NCI-H82 treated with DMSO at 0.1 percent for 48 hours (cell line): ENCODE measurements at regions not wholly inside any gene's neighbourhood (a gene's known extent, or its start where the extent isn't known, plus 50 kb on each side); places are given as distances from the start of the nearest gene placed in this dataset.

Source experiments
- DNase-seq: peaks from one replicate; lab custom pipeline; 2025; ENCODE audit not compliant: unreplicated experiment; lab: John Stamatoyannopoulos, UW

DNA sequence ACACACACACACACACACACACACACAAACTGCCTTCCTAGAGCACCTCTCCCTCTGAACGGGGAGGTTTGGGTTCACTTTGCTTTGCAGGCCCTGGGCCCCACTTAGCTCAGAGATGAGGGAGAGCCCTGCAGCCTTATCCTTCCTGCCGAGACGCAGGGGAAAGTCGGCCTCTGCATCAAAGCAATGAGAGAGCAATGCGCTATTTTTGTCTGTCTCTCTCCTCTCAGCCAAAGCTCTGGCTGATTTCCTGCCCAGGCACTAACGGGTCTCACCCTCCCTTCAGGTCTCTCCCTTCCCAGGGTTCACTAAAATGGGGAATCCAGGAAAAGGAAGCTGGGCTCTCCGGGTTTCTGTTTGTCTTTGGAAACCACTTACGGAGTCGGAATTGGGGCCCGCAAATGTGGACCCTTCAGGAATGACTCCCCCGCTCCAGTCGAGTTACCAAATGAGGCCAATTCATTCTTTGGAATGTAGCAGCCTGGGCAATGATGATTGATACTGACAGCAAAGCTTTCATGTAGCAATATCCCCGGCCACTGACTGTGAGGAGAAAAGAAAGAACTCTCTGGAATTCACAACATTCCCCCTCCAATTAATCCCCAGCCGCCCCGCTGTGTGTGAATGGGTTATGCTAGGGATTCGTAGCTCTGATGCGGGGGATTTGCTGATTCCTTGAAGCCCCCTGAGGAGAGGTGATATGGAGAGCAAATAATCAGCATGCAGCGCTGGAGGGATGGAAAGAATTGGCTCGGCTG, 61.5 kb upstream of the WLS start:
- DNase-seq: no peak

DNA sequence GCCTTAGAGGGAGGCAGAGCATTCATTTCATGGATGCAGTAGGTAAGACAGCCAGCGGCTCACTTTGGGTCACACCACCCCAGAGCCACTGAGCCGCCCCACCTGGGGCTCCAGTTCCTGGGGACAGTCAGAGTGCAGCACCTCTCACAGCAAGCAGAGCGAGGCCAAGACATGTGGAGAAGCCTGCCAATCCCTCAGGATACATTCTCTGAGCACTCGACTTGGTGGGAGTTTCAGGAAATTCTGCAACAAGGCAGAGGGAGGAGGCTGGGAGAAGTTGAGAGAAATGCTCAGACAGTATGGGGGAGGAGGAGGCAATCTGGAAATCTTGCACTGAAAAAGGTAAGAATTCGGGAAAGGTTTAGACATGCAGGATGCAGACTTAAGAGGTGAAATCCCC, 60.8 kb upstream of the WLS start:
- DNase-seq: no peak

DNA sequence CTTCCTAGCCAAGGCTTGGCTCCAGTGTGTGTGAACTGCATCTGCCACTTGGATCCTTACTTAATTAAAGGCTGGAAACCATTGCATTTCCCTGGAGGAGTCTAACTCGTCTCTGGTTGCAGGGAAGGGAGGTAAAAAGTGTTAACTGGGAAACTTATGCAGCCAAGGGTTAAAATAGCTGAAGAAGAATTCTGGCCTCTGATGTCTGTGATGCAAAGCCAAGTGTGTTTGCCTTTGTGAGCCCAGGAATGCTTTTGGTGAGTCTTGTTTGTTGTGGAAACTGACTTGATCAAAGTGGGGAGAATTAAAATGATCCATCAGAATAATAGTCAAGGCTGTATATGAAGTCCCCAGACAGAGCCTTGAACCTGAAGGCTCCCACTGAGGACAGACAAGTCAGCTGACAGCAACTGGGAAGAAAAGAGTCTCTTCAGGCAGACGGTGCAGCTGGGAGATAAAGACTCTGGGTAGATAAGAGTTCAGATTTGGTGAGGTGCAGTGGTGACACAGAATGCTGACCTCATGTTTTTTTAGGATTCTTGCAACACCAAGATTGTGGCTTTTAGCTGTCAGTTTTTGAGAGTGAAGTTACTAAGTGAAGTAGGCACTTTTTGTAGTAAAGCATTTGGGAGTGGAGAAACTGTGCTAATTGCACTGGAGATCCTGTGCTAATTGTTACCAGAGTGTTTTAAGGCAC, 59.5 kb upstream of the WLS start:
- DNase-seq: no peak

DNA sequence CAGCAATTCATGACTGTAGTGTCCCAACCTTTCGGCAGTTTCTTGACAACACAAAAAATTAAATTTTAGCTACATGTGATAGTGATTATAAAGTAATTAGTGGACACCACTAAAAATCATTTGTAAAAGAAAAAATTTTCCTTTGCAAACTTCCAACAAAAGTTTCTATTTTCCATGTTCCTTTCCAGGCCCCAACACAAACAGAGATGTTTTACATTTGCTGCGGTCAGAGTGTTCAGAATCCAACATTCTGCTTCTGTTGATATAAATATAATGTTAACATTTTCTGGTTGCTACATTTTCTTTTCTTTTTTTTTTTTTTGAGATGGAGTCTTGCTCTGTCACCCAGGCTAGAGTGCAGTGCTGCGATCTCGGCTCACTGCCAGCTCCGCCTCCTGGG, 54.9 kb upstream of the WLS start:
- no peak for DNase-seq

DNA sequence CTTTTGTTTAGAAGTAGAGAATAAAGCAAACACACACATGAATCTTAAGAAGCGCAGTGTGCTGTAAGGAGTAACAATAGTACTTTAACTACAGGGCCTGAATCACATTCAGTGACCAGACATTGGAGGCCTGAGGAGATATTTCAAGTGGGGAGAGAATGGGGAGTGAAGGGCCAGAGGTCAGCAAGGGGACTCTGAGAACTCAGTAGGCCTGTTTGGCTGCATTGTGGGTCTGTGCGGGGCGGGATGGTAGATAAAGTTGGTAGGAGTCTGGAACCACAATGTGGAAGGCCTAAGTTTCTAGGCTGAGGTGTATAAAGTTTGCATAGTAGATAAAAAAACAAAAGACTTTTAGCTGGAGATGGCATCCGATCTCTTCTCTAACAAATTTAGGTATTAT, 52.7 kb upstream of the WLS start:
- DNase-seq: no peak

DNA sequence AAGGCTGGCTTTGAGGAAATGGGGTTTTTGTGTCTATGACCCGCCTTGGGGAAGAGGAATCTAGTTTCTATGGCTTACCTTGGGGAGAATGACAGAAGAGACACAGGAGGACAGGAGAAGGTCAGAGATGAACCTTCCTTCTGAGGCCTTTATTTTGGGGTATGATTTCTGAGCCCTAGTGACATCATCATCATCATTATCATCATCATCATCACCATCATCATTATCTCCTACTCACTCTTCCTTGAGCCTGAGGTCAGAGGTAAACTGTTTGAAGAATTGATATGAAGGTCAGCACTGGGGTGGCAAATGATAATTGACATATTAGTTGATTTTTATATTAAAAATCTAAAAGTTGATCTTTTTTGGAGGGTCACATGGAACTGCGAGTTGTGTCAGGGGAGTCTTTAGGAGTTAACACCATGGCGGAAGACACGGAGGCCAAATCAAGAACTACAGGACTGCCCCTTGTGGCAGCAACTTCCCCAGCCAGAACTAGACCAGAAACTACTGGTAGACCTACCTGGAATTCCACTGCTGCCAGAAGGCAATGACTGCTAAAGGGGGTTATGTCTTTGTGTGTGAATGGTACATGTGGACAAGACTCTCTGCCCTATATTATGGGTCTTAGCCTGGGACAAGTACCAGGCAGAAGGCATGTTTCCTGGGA, 49.8 kb upstream of the WLS start:
- no peak for DNase-seq
